KMS-11 (cell line): ENCODE measurements at regions not wholly inside any gene's neighbourhood (a gene's known extent, or its start where the extent isn't known, plus 50 kb on each side); places are given as distances from the start of the nearest gene placed in this dataset.

Experiments
- H2AFZ ChIP-seq: fragments of 200-600 bp; sonication (generic); 2 replicates; pipeline ENCODE4 v1.6.1; 2016; ENCODE audit warnings: antibody characterized with exemption, mixed run types, low read depth
- H3K27ac ChIP-seq: fragments of 200-600 bp; sonication (generic); 2 replicates; pipeline ENCODE4 v1.6.1; 2016; ENCODE audit warnings: mild to moderate bottlenecking, mixed run types
- H3K27me3 ChIP-seq: fragments of 200-600 bp; sonication (generic); 2 replicates; pipeline ENCODE4 v1.6.1; 2017; ENCODE audit warnings: mild to moderate bottlenecking, low read depth, mixed run types, moderate library complexity; ENCODE audit not compliant: insufficient read depth
- H3K36me3 ChIP-seq: fragments of 200-600 bp; sonication (generic); 2 replicates; pipeline ENCODE4 v1.6.1; 2017; ENCODE audit warnings: mild to moderate bottlenecking, mixed run types; ENCODE audit not compliant: insufficient read depth
- H3K4me1 ChIP-seq: fragments of 200-600 bp; sonication (generic); 2 replicates; pipeline ENCODE4 v1.6.1; 2016; ENCODE audit warnings: mild to moderate bottlenecking, low read depth, mixed run types; ENCODE audit not compliant: poor library complexity, severe bottlenecking
- H3K4me2 ChIP-seq: fragments of 200-600 bp; sonication (generic); 2 replicates; pipeline ENCODE4 v1.7.0; 2016; ENCODE audit warnings: mild to moderate bottlenecking, mixed run types
- H3K4me3 ChIP-seq: fragments of 200-600 bp; sonication (generic); IDR thresholded peaks from 2 replicates; pipeline ENCODE4 v1.6.1; 2017; ENCODE audit warnings: low read depth, low read length, mixed read lengths; ENCODE audit not compliant: insufficient read depth
- H3K79me2 ChIP-seq: fragments of 200-600 bp; sonication (generic); 2 replicates; pipeline ENCODE4 v1.6.1; 2016; ENCODE audit warnings: low read depth, mixed run types; ENCODE audit not compliant: insufficient read depth
- H3K9ac ChIP-seq: fragments of 200-600 bp; sonication (generic); 2 replicates; pipeline ENCODE4 v1.6.1; 2016; ENCODE audit warnings: mild to moderate bottlenecking, mixed run types
- H4K20me1 ChIP-seq: fragments of 200-600 bp; sonication (generic); 2 replicates; pipeline ENCODE4 v1.6.1; 2016; ENCODE audit warnings: mild to moderate bottlenecking, mixed run types; ENCODE audit not compliant: insufficient read depth
- CTCF ChIP-seq: fragments of 200-600 bp; sonication (generic); conservative IDR thresholded peaks from 2 replicates; pipeline ENCODE4 v1.6.1; 2017; ENCODE audit warnings: low read depth, mild to moderate bottlenecking, antibody characterized with exemption, low read length, moderate library complexity, mixed read lengths

- Histone ChIP-seq H3K4me3 (no peak overlapping the region), H4K20me1 (no peaks in the 10 kb centered on the region), H3K4me2 (no peak overlapping the region), H3K79me2 (no peaks in the 10 kb centered on the region), H3K36me3 (no peaks in the 10 kb centered on the region), H3K4me1 (no peaks in the 10 kb centered on the region), H3K9ac (no peak overlapping the region), H3K27me3 (no peaks in the 10 kb centered on the region), H2AFZ (no peak overlapping the region), H3K27ac (no peak overlapping the region)
- TF ChIP-seq CTCF = no peak
Observed at GRCh38 chr16:59514651-59515050, 780.5 kb upstream of the GOT2 start.

- Histone ChIP-seq H4K20me1 (no peaks in the 10 kb centered on the region), H3K36me3 (no peaks in the 10 kb centered on the region), H3K79me2 (no peaks in the 10 kb centered on the region), H3K4me3 (no peak overlapping the region), H2AFZ (no peak overlapping the region), H3K4me2 (no peak overlapping the region), H3K9ac (no peak overlapping the region), H3K27ac (no peak overlapping the region), H3K4me1 (no peaks in the 10 kb centered on the region), H3K27me3 (no peaks in the 10 kb centered on the region)
- no peak for TF ChIP-seq CTCF
Observed at GRCh38 chr16:59510008-59510424, 775.9 kb upstream of the GOT2 start.

- no peaks in the 10 kb centered on the region for H3K79me2 ChIP-seq
- no peak overlapping the region for H3K9ac ChIP-seq
- H3K27me3 ChIP-seq = no peaks in the 10 kb centered on the region
- no peaks in the 10 kb centered on the region for H4K20me1 ChIP-seq
- no peaks in the 10 kb centered on the region for H3K36me3 ChIP-seq
- H2AFZ ChIP-seq = no peak overlapping the region
- no peak overlapping the region for H3K27ac ChIP-seq
- no peaks in the 10 kb centered on the region for H3K4me1 ChIP-seq
- no peak overlapping the region for H3K4me2 ChIP-seq
- TF ChIP-seq CTCF = no peak
- H3K4me3 ChIP-seq = no peak overlapping the region
Observed at GRCh38 chr16:59500601-59501000, 766.5 kb upstream of the GOT2 start.

GRCh38 chr16:59487067-59487466 lies 753.0 kb upstream of the GOT2 start:
- H3K4me3 ChIP-seq = no peak overlapping the region
- H3K4me1 ChIP-seq = no peaks in the 10 kb centered on the region
- TF ChIP-seq CTCF = no peak

More at GRCh38 chr16:59487067-59487466, 753.0 kb upstream of the GOT2 start:
- Histone ChIP-seq H2AFZ (no peak overlapping the region), H3K27me3 (no peaks in the 10 kb centered on the region), H3K27ac (no peak overlapping the region), H3K79me2 (no peaks in the 10 kb centered on the region), H3K9ac (no peak overlapping the region), H3K36me3 (no peaks in the 10 kb centered on the region), H3K4me2 (no peak overlapping the region), H4K20me1 (no peaks in the 10 kb centered on the region)
